ENCODE measurements at regions not wholly inside any gene's neighbourhood (a gene's known extent, or its start where the extent isn't known, plus 50 kb on each side); places are given as distances from the start of the nearest gene placed in this dataset.

GRCh38 chr21:27083144-27083543 is 116.3 kb upstream of the ADAMTS5 start:
- TF ChIP-seq CTCF (IDR thresholded peaks at IDR 0.05) (no peak), POLR2A (IDR thresholded peaks at IDR 0.05) (no peak)
